H1 (cell line): ENCODE measurements at regions not wholly inside any gene's neighbourhood (a gene's known extent, or its start where the extent isn't known, plus 50 kb on each side); places are given as distances from the start of the nearest gene placed in this dataset.

ENCODE experiments used
- CTCF ChIA-PET: fragments of 300-600 bp; sonication (Branson Sonifier 250); formaldehyde crosslinking; loops from one replicate; lab custom pipeline; 2021; ENCODE audit not compliant: partially characterized antibody; lab: Charles Lee
- POLR2A ChIA-PET: fragments of 300-600 bp; sonication (Branson Sonifier 250); formaldehyde crosslinking; loops from one replicate; lab custom pipeline; 2021; ENCODE audit warnings: inconsistent platforms; ENCODE audit not compliant: partially characterized antibody; lab: Charles Lee
- DNase-seq, 2 experiments: peaks; one replicate each; pipeline versions ENCODE4 v3.0.0 to v3.0.0-alpha.2; 2010 to 2022; ENCODE audit warnings: low spot score in 2 of 2, low read depth in 1 of 2, mixed read lengths in 1 of 2
- FAIRE-seq: peaks from 2 replicates; lab custom pipeline; 2011; peaks lifted over from hg19 to GRCh38; lab: Jason Lieb, UNC
- H2AFZ ChIP-seq: 2 replicates; pipeline ENCODE4 v1.8.1; 2012; ENCODE audit warnings: low read length, inconsistent platforms
- H2AK5ac ChIP-seq: 2 replicates; pipeline ENCODE4 v1.6.1; 2013; ENCODE audit warnings: low read depth, low read length
- H2BK120ac ChIP-seq: replicated peaks from 2 replicates; pipeline ENCODE3; 2013; ENCODE audit warnings: low read depth, low read length, inconsistent platforms
- H2BK12ac ChIP-seq: 2 replicates; pipeline ENCODE4 v1.6.1; 2013; ENCODE audit warnings: low read depth, low read length
- H2BK15ac ChIP-seq: 2 replicates; pipeline ENCODE4 v1.6.1; 2013; ENCODE audit warnings: low read length
- H2BK20ac ChIP-seq: 2 replicates; pipeline ENCODE4 v1.6.1; 2013; ENCODE audit warnings: low read length
- H2BK5ac ChIP-seq: 2 replicates; pipeline ENCODE4 v1.6.1; 2013; ENCODE audit warnings: low read depth, low read length
- H3K14ac ChIP-seq: 2 replicates; pipeline ENCODE4 v1.6.1; 2013; ENCODE audit warnings: inconsistent platforms; ENCODE audit not compliant: insufficient read length
- H3K18ac ChIP-seq: 2 replicates; pipeline ENCODE4 v1.6.1; 2013; ENCODE audit warnings: low read length; ENCODE audit errors: extremely low read depth
- H3K23ac ChIP-seq: 2 replicates; pipeline ENCODE4 v1.6.1; 2013; ENCODE audit warnings: inconsistent platforms; ENCODE audit not compliant: insufficient read length
- H3K23me2 ChIP-seq: 2 replicates; pipeline ENCODE4 v1.6.1; 2013; ENCODE audit warnings: low read depth, low read length
- H3K27ac ChIP-seq: 2 replicates; pipeline ENCODE4 v1.6.1; 2011; ENCODE audit warnings: low read depth, low read length, inconsistent platforms
- H3K27me3 ChIP-seq, 4 experiments: replicated peaks in 1 of 4; 1 replicate in 1 of 4; 2 replicates in 3 of 4; pipeline versions ENCODE4 v1.6.1 to v1.8.1; 2011 to 2013; ENCODE audit warnings: low read length in 3 of 4, mild to moderate bottlenecking in 3 of 4, inconsistent platforms in 2 of 4, mixed read lengths in 2 of 4, moderate library complexity in 1 of 4; ENCODE audit not compliant: control insufficient read depth in 3 of 4, insufficient read depth in 3 of 4; ENCODE audit errors: extremely low read depth in 1 of 4
- H3K36me3 ChIP-seq, 4 experiments: 2 replicates each; pipeline versions ENCODE4 v1.6.1 to v1.8.1; 2011 to 2013; ENCODE audit warnings: mild to moderate bottlenecking in 4 of 4, low read length in 3 of 4, moderate library complexity in 2 of 4, control low read depth in 1 of 4, inconsistent platforms in 1 of 4; ENCODE audit not compliant: insufficient read depth in 4 of 4, control insufficient read depth in 2 of 4
- H3K4ac ChIP-seq: replicated peaks from 2 replicates; pipeline ENCODE3; 2013; ENCODE audit warnings: low read length, low read depth, mixed read lengths, inconsistent platforms; ENCODE audit not compliant: insufficient read length
- H3K4me1 ChIP-seq, 4 experiments: replicated peaks in 1 of 4; 1 replicate in 1 of 4; 2 replicates in 3 of 4; pipeline versions ENCODE4 v1.6.1 to v1.8.1; 2011 to 2013; ENCODE audit warnings: low read length in 3 of 4, inconsistent platforms in 2 of 4, mixed read lengths in 1 of 4; ENCODE audit not compliant: insufficient read depth in 4 of 4, control insufficient read depth in 3 of 4
- H3K4me2 ChIP-seq, 2 experiments: 2 replicates each; pipeline versions ENCODE4 v1.6.1 to v1.8.1; 2011 to 2013; ENCODE audit warnings: low read depth in 2 of 2, low read length in 2 of 2, control low read depth in 1 of 2, inconsistent platforms in 1 of 2, mild to moderate bottlenecking in 1 of 2; ENCODE audit not compliant: insufficient read depth in 1 of 2
- H3K4me3 ChIP-seq, 4 experiments: fragments of 200-600, 300-600 bp in 1 of 4; sonication (generic), shearing (Covaris generic), sonication (Bioruptor Twin) in 1 of 4; 2 replicates each; pipeline versions ENCODE4 v1.5.1 to v1.8.1; 2011 to 2016; ENCODE audit warnings: low read length in 4 of 4, low read depth in 3 of 4, control low read depth in 2 of 4, inconsistent platforms in 2 of 4, mild to moderate bottlenecking in 2 of 4, mixed read lengths in 1 of 4, moderate library complexity in 1 of 4; ENCODE audit not compliant: insufficient read depth in 2 of 4; ENCODE audit errors: extremely low read depth in 1 of 4
- H3K56ac ChIP-seq: replicated peaks from 2 replicates; pipeline ENCODE3; 2013; ENCODE audit warnings: low read depth, mild to moderate bottlenecking, mixed read lengths, low read length, inconsistent platforms; ENCODE audit not compliant: insufficient read length
- H3K79me1 ChIP-seq: 2 replicates; pipeline ENCODE4 v1.6.1; 2013; ENCODE audit warnings: low read depth, low read length, control low read depth
- H3K79me2 ChIP-seq, 2 experiments: 2 replicates each; pipeline versions ENCODE4 v1.6.1 to v1.8.1; 2012 to 2013; ENCODE audit warnings: low read length in 2 of 2, mild to moderate bottlenecking in 2 of 2, inconsistent platforms in 1 of 2; ENCODE audit not compliant: insufficient read depth in 2 of 2, control insufficient read depth in 1 of 2
- H3K9ac ChIP-seq, 4 experiments: replicated peaks in 1 of 4; 1 replicate in 1 of 4; 2 replicates in 3 of 4; pipeline versions ENCODE4 v1.6.1 to v1.8.1; 2011 to 2013; ENCODE audit warnings: low read depth in 3 of 4, low read length in 3 of 4, control low read depth in 2 of 4, mild to moderate bottlenecking in 2 of 4, moderate library complexity in 2 of 4, inconsistent platforms in 1 of 4; ENCODE audit errors: extremely low read depth in 1 of 4
- H3K9me3 ChIP-seq, 2 experiments: 2 replicates each; pipeline versions ENCODE4 v1.6.1 to v1.8.1; 2012 to 2013; ENCODE audit warnings: mild to moderate bottlenecking in 2 of 2, moderate library complexity in 2 of 2, control low read depth in 1 of 2, inconsistent platforms in 1 of 2, low read depth in 1 of 2, low read length in 1 of 2, mixed read lengths in 1 of 2; ENCODE audit not compliant: insufficient read depth in 2 of 2
- H4K20me1 ChIP-seq, 2 experiments: replicated peaks in 1 of 2; 2 replicates each; pipeline versions ENCODE3 to v1.8.1; 2011 to 2013; ENCODE audit warnings: inconsistent platforms in 2 of 2, low read length in 2 of 2, mild to moderate bottlenecking in 1 of 2; ENCODE audit not compliant: insufficient read depth in 2 of 2, control insufficient read depth in 1 of 2
- H4K5ac ChIP-seq: 2 replicates; pipeline ENCODE4 v1.6.1; 2013; ENCODE audit warnings: low read length, low read depth, mixed read lengths, inconsistent platforms; ENCODE audit not compliant: insufficient read length
- H4K8ac ChIP-seq: 2 replicates; pipeline ENCODE4 v1.8.0; 2013; ENCODE audit warnings: mild to moderate bottlenecking, moderate library complexity, low read length, inconsistent platforms; ENCODE audit not compliant: insufficient read depth; ENCODE audit errors: extremely low read depth
- H4K91ac ChIP-seq: replicated peaks from 2 replicates; pipeline ENCODE3; 2013; ENCODE audit warnings: low read length, mixed read lengths, inconsistent platforms; ENCODE audit not compliant: insufficient read length
- ASH2L ChIP-seq: fragments of 200-600, 300-600 bp; sonication (generic); IDR thresholded peaks from one replicate; pipeline ENCODE4 v1.7.1; 2017; ENCODE audit warnings: low read length
- BCL11A ChIP-seq, 2 experiments: IDR thresholded peaks; one replicate each; pipeline ENCODE4 v1.6.1; 2011; ENCODE audit warnings: low read depth in 2 of 2, low read length in 2 of 2, mild to moderate bottlenecking in 2 of 2
- BRCA1 ChIP-seq: IDR thresholded peaks from 2 replicates; pipeline ENCODE4 v1.6.1; 2012; ENCODE audit warnings: low read depth, low read length, improper control_type of control experiment
- EP300 ChIP-seq, 2 experiments: IDR thresholded peaks; 1 replicate in 1 of 2; 2 replicates in 1 of 2; pipeline ENCODE4 v1.6.1; 2011 to 2012; ENCODE audit warnings: low read depth in 2 of 2, low read length in 2 of 2, mild to moderate bottlenecking in 2 of 2, borderline replicate concordance in 1 of 2, inconsistent platforms in 1 of 2, moderate library complexity in 1 of 2
- HDAC6 ChIP-seq: IDR thresholded peaks from one replicate; pipeline ENCODE4 v1.7.1; 2012; ENCODE audit warnings: low read depth, mild to moderate bottlenecking, inconsistent platforms, low read length, moderate library complexity
- JUND ChIP-seq: IDR thresholded peaks from 2 replicates; pipeline ENCODE4 v1.6.1; 2011; ENCODE audit warnings: mild to moderate bottlenecking, improper control_type of control experiment, low read length
- RNF2 ChIP-seq: fragments of 200-900, 300-1000 bp; sonication (generic); IDR thresholded peaks from 2 replicates; pipeline ENCODE4 v1.7.1; 2016; ENCODE audit warnings: borderline replicate concordance, low read depth, mild to moderate bottlenecking, antibody characterized with exemption, low read length; ENCODE audit not compliant: poor library complexity, severe bottlenecking; ENCODE audit errors: missing control alignments
- SP1 ChIP-seq: IDR thresholded peaks from 2 replicates; pipeline ENCODE4 v1.6.1; 2011; ENCODE audit warnings: low read depth, low read length
- SP4 ChIP-seq: IDR thresholded peaks from 2 replicates; pipeline ENCODE4 v1.6.1; 2012; ENCODE audit warnings: low read length, inconsistent platforms
- TCF12 ChIP-seq: IDR thresholded peaks from 2 replicates; pipeline ENCODE4 v1.6.1; 2011; ENCODE audit warnings: low read depth, mild to moderate bottlenecking, low read length
- whole genome bisulfite sequencing, 2 experiments: shearing (Covaris generic) in 1 of 2; methylation state at CpG; one replicate each; pipeline versions ENCODE4 v1.1.6 to v1.1.7; 2013 to 2015; ENCODE audit warnings: low lambda C conversion rate in 2 of 2, mixed read lengths in 2 of 2, inconsistent platforms in 1 of 2, low coverage in 1 of 2, missing lambda C conversion rate in 1 of 2; ENCODE audit not compliant: insufficient replicate concordance in 2 of 2, insufficient coverage in 1 of 2, insufficient read length in 1 of 2; ENCODE audit errors: extremely low coverage in 1 of 2, missing lambda C conversion rate in 1 of 2; 5-methylcytosine and 5-hydroxymethylcytosine counted together
- TF ChIP-seq, protein P1 (sequence below): IDR thresholded peaks from 2 replicates; pipeline ENCODE4 v1.6.1; 2011; ENCODE audit warnings: low read length, improper control_type of control experiment
- TF ChIP-seq, protein P2 (sequence below): IDR thresholded peaks from 2 replicates; pipeline ENCODE4 v1.6.1; 2011; ENCODE audit warnings: low read depth, mild to moderate bottlenecking, low read length; ENCODE audit not compliant: insufficient read depth

DNA sequence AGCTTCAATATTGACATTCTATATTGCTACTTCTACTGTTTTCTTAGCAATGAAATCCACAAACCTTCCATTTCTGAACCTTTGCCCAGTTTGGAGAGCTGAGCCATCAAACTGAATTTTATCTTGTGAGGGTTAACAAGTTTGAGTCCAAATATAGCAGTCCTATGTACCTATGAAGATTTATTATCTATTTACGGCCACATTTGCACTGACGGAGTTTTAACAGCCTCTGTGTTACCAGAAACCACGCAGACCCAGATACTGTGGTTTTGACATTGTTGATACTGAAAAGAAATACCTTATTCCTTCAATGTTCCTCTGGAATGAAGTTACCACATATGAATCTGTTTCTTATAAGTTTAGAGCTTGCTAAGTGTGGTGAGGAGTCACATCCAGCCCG is 172.6 kb downstream of the FGFR2 start:
- CTCF ChIA-PET = interaction anchor here (1.1 kb wide), 1 partner anchor 50 kb away, joined by 3 read pairs; no protein-coding TSS in a partner anchor
- Histone ChIP-seq H4K5ac (no peak overlapping the region), H3K18ac (no peak overlapping the region), H3K4me1 (peaks cover 0 to 2% (median 0%) of the 10 kb centered on the region in 4 experiments; a peak in 1 of 7 replicates), H4K8ac (no peak overlapping the region), H2BK120ac (no peak overlapping the region), H3K27me3 (peaks cover 0 to 2% (median 0%) of the 10 kb centered on the region in 4 experiments; a peak in 2 of 7 replicates), H3K36me3 (no peaks in the 10 kb centered on the region), H3K23me2 (no peaks in the 10 kb centered on the region), H4K91ac (no peak overlapping the region), H4K20me1 (no peaks in the 10 kb centered on the region), H2BK15ac (no peak overlapping the region), H2AK5ac (no peak overlapping the region), H3K23ac (no peak overlapping the region), H2BK20ac (no peak overlapping the region), H3K27ac (no peak overlapping the region), H3K4ac (no peak overlapping the region), H3K4me2 (no peak overlapping the region), H3K14ac (no peak overlapping the region), H3K9me3 (no peaks in the 10 kb centered on the region), H3K79me2 (no peaks in the 10 kb centered on the region), H2AFZ (no peak overlapping the region), H3K56ac (no peak overlapping the region), H3K9ac (no peak overlapping the region), H3K79me1 (no peaks in the 10 kb centered on the region), H2BK12ac (no peak overlapping the region), H2BK5ac (no peak overlapping the region), H3K4me3 (no peak overlapping the region)
- no peak for FAIRE-seq
- no peak for DNase-seq
- POLR2A ChIA-PET = no interaction called here
- 93% methylated on average over 4 of the region's 4 CpGs; no CpG with 5 or more reads in 1 of the 2 experiments for WGBS, 2 experiments
- no peak for TF ChIP-seq BRCA1
- TF ChIP-seq SP1 = no peak
- no peak for TF ChIP-seq SP4
- no peak for TF ChIP-seq HDAC6
- no peak for TF ChIP-seq JUND
- TF ChIP-seq, protein P1, sequence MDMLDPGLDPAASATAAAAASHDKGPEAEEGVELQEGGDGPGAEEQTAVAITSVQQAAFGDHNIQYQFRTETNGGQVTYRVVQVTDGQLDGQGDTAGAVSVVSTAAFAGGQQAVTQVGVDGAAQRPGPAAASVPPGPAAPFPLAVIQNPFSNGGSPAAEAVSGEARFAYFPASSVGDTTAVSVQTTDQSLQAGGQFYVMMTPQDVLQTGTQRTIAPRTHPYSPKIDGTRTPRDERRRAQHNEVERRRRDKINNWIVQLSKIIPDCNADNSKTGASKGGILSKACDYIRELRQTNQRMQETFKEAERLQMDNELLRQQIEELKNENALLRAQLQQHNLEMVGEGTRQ = no peak
- TF ChIP-seq RNF2 = no peak
- TF ChIP-seq, protein P2, sequence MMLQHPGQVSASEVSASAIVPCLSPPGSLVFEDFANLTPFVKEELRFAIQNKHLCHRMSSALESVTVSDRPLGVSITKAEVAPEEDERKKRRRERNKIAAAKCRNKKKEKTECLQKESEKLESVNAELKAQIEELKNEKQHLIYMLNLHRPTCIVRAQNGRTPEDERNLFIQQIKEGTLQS = no peak
- TF ChIP-seq TCF12 = no peak
- TF ChIP-seq BCL11A (IDR thresholded peaks at IDR 0.05; ENCODE audit: low read depth in 2 of 2, low read length in 2 of 2) = no peak
- no peak for TF ChIP-seq ASH2L
- no peak for TF ChIP-seq EP300 (IDR thresholded peaks at IDR 0.05; ENCODE audit: borderline replicate concordance in 1 of 2, low read depth in 2 of 2, low read length in 2 of 2)
